ENCODE measurements at regions not wholly inside any gene's neighbourhood (a gene's known extent, or its start where the extent isn't known, plus 50 kb on each side); places are given as distances from the start of the nearest gene placed in this dataset.

DNA sequence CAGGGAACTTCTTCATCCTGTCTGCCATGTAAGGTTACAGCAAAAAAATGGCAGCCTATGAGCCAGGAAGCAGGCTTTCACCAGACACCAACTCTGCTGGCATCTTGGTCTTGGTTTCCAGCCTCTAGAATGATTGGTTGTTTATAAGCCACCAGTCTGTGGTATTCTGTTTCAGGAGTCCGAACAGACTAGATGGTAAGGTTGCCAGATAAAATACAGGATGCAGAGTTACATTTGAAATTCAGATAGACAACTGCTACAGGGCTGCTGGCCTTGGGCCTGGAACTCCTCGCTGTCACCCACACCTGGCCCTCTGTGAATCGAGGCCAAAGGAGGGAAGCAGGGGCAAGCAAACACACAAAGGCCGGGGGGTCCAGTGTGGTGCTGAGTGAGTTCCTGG, 478.8 kb upstream of the CCL2 start:
- TF ChIP-seq EZH2 (IDR thresholded peaks at IDR 0.05; ENCODE audit: borderline replicate concordance, low read depth, low read length, severe bottlenecking) (no peak), POLR2A (IDR thresholded peaks at IDR 0.05; ENCODE audit: low read depth, low read length) (no peak), POLR2AphosphoS5 (IDR thresholded peaks at IDR 0.05; ENCODE audit: insufficient read depth, low read depth, low read length) (no peak), MAX (IDR thresholded peaks at IDR 0.05; ENCODE audit: insufficient read depth, insufficient read length) (no peak), FOS (IDR thresholded peaks at IDR 0.05; ENCODE audit: borderline replicate concordance, insufficient read depth, low read length) (no peak), JUN (IDR thresholded peaks at IDR 0.05; ENCODE audit: borderline replicate concordance, insufficient read depth, insufficient read length, low read depth) (no peak)
- TF ChIP-seq, protein P1, sequence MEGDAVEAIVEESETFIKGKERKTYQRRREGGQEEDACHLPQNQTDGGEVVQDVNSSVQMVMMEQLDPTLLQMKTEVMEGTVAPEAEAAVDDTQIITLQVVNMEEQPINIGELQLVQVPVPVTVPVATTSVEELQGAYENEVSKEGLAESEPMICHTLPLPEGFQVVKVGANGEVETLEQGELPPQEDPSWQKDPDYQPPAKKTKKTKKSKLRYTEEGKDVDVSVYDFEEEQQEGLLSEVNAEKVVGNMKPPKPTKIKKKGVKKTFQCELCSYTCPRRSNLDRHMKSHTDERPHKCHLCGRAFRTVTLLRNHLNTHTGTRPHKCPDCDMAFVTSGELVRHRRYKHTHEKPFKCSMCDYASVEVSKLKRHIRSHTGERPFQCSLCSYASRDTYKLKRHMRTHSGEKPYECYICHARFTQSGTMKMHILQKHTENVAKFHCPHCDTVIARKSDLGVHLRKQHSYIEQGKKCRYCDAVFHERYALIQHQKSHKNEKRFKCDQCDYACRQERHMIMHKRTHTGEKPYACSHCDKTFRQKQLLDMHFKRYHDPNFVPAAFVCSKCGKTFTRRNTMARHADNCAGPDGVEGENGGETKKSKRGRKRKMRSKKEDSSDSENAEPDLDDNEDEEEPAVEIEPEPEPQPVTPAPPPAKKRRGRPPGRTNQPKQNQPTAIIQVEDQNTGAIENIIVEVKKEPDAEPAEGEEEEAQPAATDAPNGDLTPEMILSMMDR (IDR thresholded peaks at IDR 0.05; ENCODE audit: extremely low read depth in 1 of 2, insufficient read depth in 1 of 2, low read depth in 1 of 2, low read length in 2 of 2): no peak

Measured in endothelial cell of umbilical vein (primary cell).